Thyroid gland (tissue), 4 donors: ENCODE measurements at regions not wholly inside any gene's neighbourhood (a gene's known extent, or its start where the extent isn't known, plus 50 kb on each side); places are given as distances from the start of the nearest gene placed in this dataset.

Experiments
- POLR2A ChIP-seq, 2 donors: fragments of 450-650 bp; IDR thresholded peaks; one replicate each; pipeline ENCODE4 v1.6.1; 2017; ENCODE audit warnings: antibody characterized with exemption in 2 of 2, mild to moderate bottlenecking in 2 of 2, moderate library complexity in 1 of 2
- TF ChIP-seq, protein P1 (sequence below), 6 experiments: fragments of 200-600 bp in 3 of 6; fragments of 450-650 bp in 3 of 6; sonication (generic) in 3 of 6; IDR thresholded peaks; one replicate each; pipeline ENCODE4 v1.5.1; 2016 to 2019; ENCODE audit warnings: antibody characterized with exemption in 6 of 6, mild to moderate bottlenecking in 2 of 6, inconsistent platforms in 1 of 6, moderate library complexity in 1 of 6

DNA sequence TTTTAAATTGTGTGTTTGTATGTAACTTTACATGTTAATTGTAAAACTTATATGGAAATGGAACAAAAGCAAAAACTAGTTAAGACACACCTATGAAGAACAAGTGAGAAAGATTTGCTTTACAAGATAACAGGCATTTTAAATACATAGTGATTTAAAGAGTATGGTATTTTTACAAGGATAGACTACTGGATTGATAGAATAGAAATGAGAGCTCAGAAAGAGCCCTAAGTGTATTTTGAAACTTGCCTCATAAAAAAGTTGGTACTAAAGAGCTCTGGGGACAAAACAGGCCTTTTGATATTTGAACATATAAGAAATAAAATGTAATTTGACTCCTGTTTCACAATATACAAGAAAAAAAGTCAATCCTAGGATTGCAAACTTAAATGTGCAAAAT, 928.4 kb downstream of the REEP3 start:
- TF ChIP-seq, protein P1, sequence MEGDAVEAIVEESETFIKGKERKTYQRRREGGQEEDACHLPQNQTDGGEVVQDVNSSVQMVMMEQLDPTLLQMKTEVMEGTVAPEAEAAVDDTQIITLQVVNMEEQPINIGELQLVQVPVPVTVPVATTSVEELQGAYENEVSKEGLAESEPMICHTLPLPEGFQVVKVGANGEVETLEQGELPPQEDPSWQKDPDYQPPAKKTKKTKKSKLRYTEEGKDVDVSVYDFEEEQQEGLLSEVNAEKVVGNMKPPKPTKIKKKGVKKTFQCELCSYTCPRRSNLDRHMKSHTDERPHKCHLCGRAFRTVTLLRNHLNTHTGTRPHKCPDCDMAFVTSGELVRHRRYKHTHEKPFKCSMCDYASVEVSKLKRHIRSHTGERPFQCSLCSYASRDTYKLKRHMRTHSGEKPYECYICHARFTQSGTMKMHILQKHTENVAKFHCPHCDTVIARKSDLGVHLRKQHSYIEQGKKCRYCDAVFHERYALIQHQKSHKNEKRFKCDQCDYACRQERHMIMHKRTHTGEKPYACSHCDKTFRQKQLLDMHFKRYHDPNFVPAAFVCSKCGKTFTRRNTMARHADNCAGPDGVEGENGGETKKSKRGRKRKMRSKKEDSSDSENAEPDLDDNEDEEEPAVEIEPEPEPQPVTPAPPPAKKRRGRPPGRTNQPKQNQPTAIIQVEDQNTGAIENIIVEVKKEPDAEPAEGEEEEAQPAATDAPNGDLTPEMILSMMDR (IDR thresholded peaks at IDR 0.05): no peak
- no peak for TF ChIP-seq POLR2A (IDR thresholded peaks at IDR 0.05)
